ENCODE measurements at regions not wholly inside any gene's neighbourhood (a gene's known extent, or its start where the extent isn't known, plus 50 kb on each side); places are given as distances from the start of the nearest gene placed in this dataset.

DNA sequence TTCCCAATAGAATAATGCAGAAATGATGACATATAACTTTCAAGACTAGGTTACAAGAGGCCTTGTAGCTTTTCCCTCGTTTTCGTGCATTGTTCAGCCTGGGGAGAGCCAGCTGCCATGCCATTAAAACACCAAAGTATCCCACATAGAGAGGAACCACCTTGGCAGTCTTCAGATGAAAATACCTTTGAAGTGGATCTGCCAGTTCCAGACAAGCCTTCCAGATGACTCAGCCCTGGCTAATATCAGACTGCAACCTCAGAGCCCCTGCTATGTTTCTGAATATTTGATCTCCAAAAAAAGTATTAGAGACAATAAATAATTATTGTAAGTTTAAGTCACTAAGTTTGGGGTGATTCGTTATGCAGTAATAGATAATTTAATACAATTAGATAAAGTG, 294.3 kb upstream of the GBE1 start:
- no peaks in the 10 kb centered on the region for H3K36me3 ChIP-seq (ENCODE audit: control insufficient read depth, insufficient read depth, low read length)

DNA sequence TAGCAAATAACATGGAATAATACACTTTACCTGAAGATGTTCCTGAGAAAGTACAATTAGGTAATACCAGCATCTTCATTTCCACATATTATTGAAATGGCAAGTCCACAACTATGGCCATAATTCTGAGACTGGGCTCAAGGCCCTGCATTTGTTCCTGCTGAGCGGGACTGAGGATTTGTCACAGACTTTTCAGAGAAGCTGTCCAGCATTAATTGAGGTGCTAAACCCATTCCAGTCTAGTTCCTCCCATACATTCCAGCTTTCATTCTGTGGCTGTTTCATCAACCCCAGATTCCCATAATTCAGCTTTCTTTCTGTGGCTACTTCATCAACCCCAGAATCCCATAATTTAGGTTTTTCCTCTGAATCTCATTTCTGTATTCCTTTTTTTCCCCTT, 293.4 kb upstream of the GBE1 start:
- Histone ChIP-seq H3K4ac (ENCODE audit: low read depth, low read length) (no peak overlapping the region), H3K9ac (ENCODE audit: low read length) (no peak overlapping the region), H3K56ac (ENCODE audit: low read length) (no peak overlapping the region), H4K5ac (ENCODE audit: low read length) (no peak overlapping the region), H3K18ac (ENCODE audit: low read length) (no peak overlapping the region), H2BK15ac (replicated peaks; ENCODE audit: low read depth) (no peak overlapping the region), H2BK5ac (ENCODE audit: low read length) (no peak overlapping the region), H3K27me3 (ENCODE audit: insufficient read depth, low read length, poor library complexity) (no peaks in the 10 kb centered on the region), H3K79me2 (ENCODE audit: control insufficient read depth, insufficient read depth, low read length) (no peaks in the 10 kb centered on the region), H3K4me2 (ENCODE audit: low read length) (no peak overlapping the region), H2BK120ac (ENCODE audit: low read depth, low read length) (no peak overlapping the region), H3K27ac (ENCODE audit: low read depth, low read length) (no peak overlapping the region), H2AK5ac (ENCODE audit: low read length) (no peak overlapping the region), H3K4me3 (ENCODE audit: low read length) (no peak overlapping the region), H3K79me1 (ENCODE audit: low read length) (no peaks in the 10 kb centered on the region), H3K23ac (ENCODE audit: low read length) (no peak overlapping the region), H3K36me3 (ENCODE audit: control insufficient read depth, insufficient read depth, low read length) (no peaks in the 10 kb centered on the region), H3K4me1 (ENCODE audit: control insufficient read depth, low read depth, low read length) (no peaks in the 10 kb centered on the region), H4K8ac (ENCODE audit: low read depth, low read length) (no peak overlapping the region)
- WGBS (ENCODE audit: extremely low coverage, insufficient coverage, low lambda C conversion rate): no CpG with 5 or more reads among the region's 1 CpG
- no peak for DNase-seq

More for the DNA sequence above, 294.3 kb upstream of the GBE1 start:
- Histone ChIP-seq H2BK5ac (ENCODE audit: low read length) (no peak overlapping the region), H2BK120ac (ENCODE audit: low read depth, low read length) (no peak overlapping the region), H3K4me1 (ENCODE audit: control insufficient read depth, low read depth, low read length) (no peaks in the 10 kb centered on the region), H3K27me3 (ENCODE audit: insufficient read depth, low read length, poor library complexity) (no peaks in the 10 kb centered on the region), H3K4me3 (ENCODE audit: low read length) (no peak overlapping the region), H4K5ac (ENCODE audit: low read length) (no peak overlapping the region), H2BK15ac (replicated peaks; ENCODE audit: low read depth) (no peak overlapping the region), H3K23ac (ENCODE audit: low read length) (no peak overlapping the region), H3K9ac (ENCODE audit: low read length) (no peak overlapping the region), H4K8ac (ENCODE audit: low read depth, low read length) (no peak overlapping the region), H3K27ac (ENCODE audit: low read depth, low read length) (no peak overlapping the region), H3K56ac (ENCODE audit: low read length) (no peak overlapping the region), H3K79me2 (ENCODE audit: control insufficient read depth, insufficient read depth, low read length) (no peaks in the 10 kb centered on the region), H3K4ac (ENCODE audit: low read depth, low read length) (no peak overlapping the region), H3K79me1 (ENCODE audit: low read length) (no peaks in the 10 kb centered on the region), H3K18ac (ENCODE audit: low read length) (no peak overlapping the region), H2AK5ac (ENCODE audit: low read length) (no peak overlapping the region), H3K4me2 (ENCODE audit: low read length) (no peak overlapping the region)
- DNase-seq: peak; percentile 23
- no CpG with 5 or more reads among the region's 3 CpGs for WGBS (ENCODE audit: extremely low coverage, insufficient coverage, low lambda C conversion rate)

DNA sequence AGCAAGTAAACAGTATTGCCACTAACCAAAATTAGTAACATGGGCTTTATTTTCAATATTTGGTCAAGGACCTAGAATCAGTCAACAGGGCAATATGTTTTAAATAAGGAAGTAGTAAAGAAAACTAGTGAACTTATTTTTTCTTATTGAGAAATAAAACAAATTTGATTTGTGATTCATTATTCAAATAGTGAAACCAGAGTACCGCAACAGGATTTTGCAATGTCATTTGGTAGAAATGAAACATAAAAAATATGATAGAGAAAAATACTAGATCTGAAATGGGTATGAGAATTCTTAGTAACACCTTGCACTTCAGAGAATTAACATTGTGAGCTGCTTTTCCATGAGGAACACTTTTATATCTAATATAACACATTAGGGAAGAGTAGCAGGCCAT, 291.8 kb upstream of the GBE1 start:
- H2BK15ac ChIP-seq (replicated peaks; ENCODE audit: low read depth): no peak overlapping the region
- H3K4ac ChIP-seq (ENCODE audit: low read depth, low read length): no peak overlapping the region
- no peaks in the 10 kb centered on the region for H3K27me3 ChIP-seq (ENCODE audit: insufficient read depth, low read length, poor library complexity)
- no peak overlapping the region for H2BK5ac ChIP-seq (ENCODE audit: low read length)
- no peak overlapping the region for H3K9ac ChIP-seq (ENCODE audit: low read length)
- no peaks in the 10 kb centered on the region for H3K36me3 ChIP-seq (ENCODE audit: control insufficient read depth, insufficient read depth, low read length)
- no peak for DNase-seq
- H3K56ac ChIP-seq (ENCODE audit: low read length): no peak overlapping the region
- H4K8ac ChIP-seq (ENCODE audit: low read depth, low read length): no peak overlapping the region
- H3K23ac ChIP-seq (ENCODE audit: low read length): no peak overlapping the region
- no peaks in the 10 kb centered on the region for H3K79me2 ChIP-seq (ENCODE audit: control insufficient read depth, insufficient read depth, low read length)
- H2BK120ac ChIP-seq (ENCODE audit: low read depth, low read length): no peak overlapping the region
- H3K27ac ChIP-seq (ENCODE audit: low read depth, low read length): no peak overlapping the region
- H2AK5ac ChIP-seq (ENCODE audit: low read length): no peak overlapping the region
- no peak overlapping the region for H3K4me2 ChIP-seq (ENCODE audit: low read length)
- H4K5ac ChIP-seq (ENCODE audit: low read length): no peak overlapping the region
- no CpG with 5 or more reads among the region's 1 CpG for WGBS (ENCODE audit: extremely low coverage, insufficient coverage, low lambda C conversion rate)
- no peak overlapping the region for H3K4me3 ChIP-seq (ENCODE audit: low read length)
- H3K18ac ChIP-seq (ENCODE audit: low read length): no peak overlapping the region
- no peaks in the 10 kb centered on the region for H3K4me1 ChIP-seq (ENCODE audit: control insufficient read depth, low read depth, low read length)
- no peaks in the 10 kb centered on the region for H3K79me1 ChIP-seq (ENCODE audit: low read length)

DNA sequence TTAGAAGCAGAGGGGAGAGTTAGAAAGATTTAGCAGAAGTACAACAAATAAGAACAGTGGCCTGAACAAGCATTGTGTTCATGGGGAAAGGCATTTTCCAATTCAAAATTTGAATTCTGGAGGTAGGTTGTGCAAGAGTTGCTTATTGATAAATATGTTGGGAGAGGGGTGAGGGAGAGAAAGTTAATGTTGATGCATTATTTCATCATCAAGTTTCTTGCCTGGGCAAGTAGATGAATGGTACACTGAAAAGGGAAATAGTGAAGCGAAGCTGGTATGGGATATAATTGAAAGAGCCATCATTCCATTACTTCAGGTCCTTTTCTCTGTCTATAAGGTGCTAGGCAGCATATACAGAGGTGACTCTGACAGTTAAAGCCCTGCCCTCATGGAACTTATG, 288.9 kb upstream of the GBE1 start:
- H3K36me3 ChIP-seq (ENCODE audit: control insufficient read depth, insufficient read depth, low read length): no peaks in the 10 kb centered on the region
- no peak overlapping the region for H3K18ac ChIP-seq (ENCODE audit: low read length)
- no peak overlapping the region for H2BK15ac ChIP-seq (replicated peaks; ENCODE audit: low read depth)
- no peak overlapping the region for H2BK120ac ChIP-seq (ENCODE audit: low read depth, low read length)
- no peak overlapping the region for H2AK5ac ChIP-seq (ENCODE audit: low read length)
- no peak overlapping the region for H3K27ac ChIP-seq (ENCODE audit: low read depth, low read length)
- H3K79me1 ChIP-seq (ENCODE audit: low read length): no peaks in the 10 kb centered on the region
- no peaks in the 10 kb centered on the region for H3K79me2 ChIP-seq (ENCODE audit: control insufficient read depth, insufficient read depth, low read length)
- no peak overlapping the region for H2BK5ac ChIP-seq (ENCODE audit: low read length)
- no CpG with 5 or more reads among the region's 1 CpG for WGBS (ENCODE audit: extremely low coverage, insufficient coverage, low lambda C conversion rate)
- no peak overlapping the region for H3K4me3 ChIP-seq (ENCODE audit: low read length)
- H3K4me1 ChIP-seq (ENCODE audit: control insufficient read depth, low read depth, low read length): no peaks in the 10 kb centered on the region
- no peak overlapping the region for H3K4ac ChIP-seq (ENCODE audit: low read depth, low read length)
- H4K5ac ChIP-seq (ENCODE audit: low read length): no peak overlapping the region
- H3K56ac ChIP-seq (ENCODE audit: low read length): no peak overlapping the region
- H3K23ac ChIP-seq (ENCODE audit: low read length): no peak overlapping the region
- no peaks in the 10 kb centered on the region for H3K27me3 ChIP-seq (ENCODE audit: insufficient read depth, low read length, poor library complexity)
- H3K4me2 ChIP-seq (ENCODE audit: low read length): no peak overlapping the region
- no peak overlapping the region for H3K9ac ChIP-seq (ENCODE audit: low read length)
- no peak overlapping the region for H4K8ac ChIP-seq (ENCODE audit: low read depth, low read length)
- DNase-seq: no peak

DNA sequence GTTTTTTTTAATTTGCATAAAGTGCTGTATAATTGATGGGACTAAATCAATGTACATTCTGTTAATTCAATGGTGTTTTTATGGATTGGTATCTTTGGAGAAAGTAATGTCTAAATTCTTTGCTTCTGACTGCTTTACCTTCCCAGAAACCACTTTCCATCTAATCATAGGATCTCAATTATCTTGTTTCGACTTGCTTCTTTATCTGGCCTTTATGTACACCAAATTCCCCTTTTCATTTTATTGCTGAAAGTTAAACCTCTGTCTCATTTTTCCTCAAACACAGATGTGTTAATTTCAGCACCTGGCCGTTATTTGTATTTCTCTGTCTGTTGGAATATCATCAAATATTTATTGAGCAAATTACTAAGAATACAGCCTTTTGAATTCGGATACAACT, 287.3 kb upstream of the GBE1 start:
- Histone ChIP-seq H3K4me1 (ENCODE audit: control insufficient read depth, low read depth, low read length) (no peaks in the 10 kb centered on the region), H3K4me2 (ENCODE audit: low read length) (no peak overlapping the region), H3K56ac (ENCODE audit: low read length) (no peak overlapping the region), H2BK15ac (replicated peaks; ENCODE audit: low read depth) (no peak overlapping the region), H3K27me3 (ENCODE audit: insufficient read depth, low read length, poor library complexity) (no peaks in the 10 kb centered on the region), H3K36me3 (ENCODE audit: control insufficient read depth, insufficient read depth, low read length) (no peaks in the 10 kb centered on the region), H2AK5ac (ENCODE audit: low read length) (no peak overlapping the region), H3K4me3 (ENCODE audit: low read length) (no peak overlapping the region), H3K79me1 (ENCODE audit: low read length) (no peaks in the 10 kb centered on the region), H4K5ac (ENCODE audit: low read length) (no peak overlapping the region), H2BK120ac (ENCODE audit: low read depth, low read length) (no peak overlapping the region), H3K9ac (ENCODE audit: low read length) (no peak overlapping the region), H3K79me2 (ENCODE audit: control insufficient read depth, insufficient read depth, low read length) (no peaks in the 10 kb centered on the region), H3K18ac (ENCODE audit: low read length) (no peak overlapping the region), H4K8ac (ENCODE audit: low read depth, low read length) (no peak overlapping the region), H3K4ac (ENCODE audit: low read depth, low read length) (no peak overlapping the region), H2BK5ac (ENCODE audit: low read length) (no peak overlapping the region), H3K23ac (ENCODE audit: low read length) (no peak overlapping the region), H3K27ac (ENCODE audit: low read depth, low read length) (no peak overlapping the region)
- no CpG with 5 or more reads among the region's 3 CpGs for WGBS (ENCODE audit: extremely low coverage, insufficient coverage, low lambda C conversion rate)
- DNase-seq: no peak

DNA sequence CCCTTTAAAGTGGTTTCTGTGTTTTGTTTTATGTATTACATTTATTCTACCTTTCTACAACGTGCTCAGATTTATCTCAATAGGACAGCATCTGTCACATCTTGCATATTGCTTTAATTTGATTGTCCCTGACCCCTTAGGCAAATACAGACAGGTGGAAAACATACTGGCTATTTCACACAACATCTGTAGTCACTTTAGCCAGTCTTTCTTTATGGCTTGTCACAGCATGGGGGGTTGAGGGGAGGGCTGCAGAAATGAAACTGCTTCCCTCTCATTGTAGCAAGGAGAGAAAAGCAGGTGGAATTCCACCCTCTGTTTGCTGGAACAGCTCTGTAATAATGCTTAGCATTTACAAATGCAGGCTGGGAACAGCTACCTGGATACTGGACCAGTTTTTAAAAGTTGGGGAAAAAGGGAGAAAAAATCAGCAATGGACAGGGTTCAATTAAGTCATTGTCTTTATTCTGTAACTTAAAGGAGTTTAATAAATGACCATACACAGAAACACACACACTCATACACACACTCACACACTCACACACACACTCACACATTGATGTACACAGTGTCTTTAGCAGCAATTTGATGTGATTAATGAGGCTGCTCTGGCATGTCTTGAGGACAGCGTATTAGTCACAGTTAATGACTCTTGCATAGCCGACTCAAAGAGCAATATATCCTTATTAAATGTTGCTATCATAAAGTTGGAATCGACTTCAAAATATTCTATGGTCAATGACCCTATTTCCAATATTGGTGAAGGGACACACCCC, 283.7 kb upstream of the GBE1 start:
- Histone ChIP-seq H3K4me3 (ENCODE audit: low read length) (no peak overlapping the region), H3K4me2 (ENCODE audit: low read length) (no peak overlapping the region), H3K79me1 (ENCODE audit: low read length) (no peaks in the 10 kb centered on the region), H4K8ac (ENCODE audit: low read depth, low read length) (no peak overlapping the region), H3K79me2 (ENCODE audit: control insufficient read depth, insufficient read depth, low read length) (no peaks in the 10 kb centered on the region), H2AK5ac (ENCODE audit: low read length) (no peak overlapping the region), H3K56ac (ENCODE audit: low read length) (no peak overlapping the region), H2BK5ac (ENCODE audit: low read length) (no peak overlapping the region), H3K27ac (ENCODE audit: low read depth, low read length) (no peak overlapping the region), H3K18ac (ENCODE audit: low read length) (no peak overlapping the region), H4K5ac (ENCODE audit: low read length) (no peak overlapping the region), H2BK120ac (ENCODE audit: low read depth, low read length) (no peak overlapping the region), H3K4ac (ENCODE audit: low read depth, low read length) (no peak overlapping the region), H2BK15ac (replicated peaks; ENCODE audit: low read depth) (no peak overlapping the region), H3K9ac (ENCODE audit: low read length) (no peak overlapping the region), H3K23ac (ENCODE audit: low read length) (no peak overlapping the region), H3K36me3 (ENCODE audit: control insufficient read depth, insufficient read depth, low read length) (no peaks in the 10 kb centered on the region), H3K4me1 (ENCODE audit: control insufficient read depth, low read depth, low read length) (no peaks in the 10 kb centered on the region), H3K27me3 (ENCODE audit: insufficient read depth, low read length, poor library complexity) (no peaks in the 10 kb centered on the region)
- no peak for DNase-seq
- WGBS (ENCODE audit: extremely low coverage, insufficient coverage, low lambda C conversion rate): no CpG with 5 or more reads among the region's 4 CpGs
